ENCODE measurements at regions not wholly inside any gene's neighbourhood (a gene's known extent, or its start where the extent isn't known, plus 50 kb on each side); places are given as distances from the start of the nearest gene placed in this dataset.

DNA sequence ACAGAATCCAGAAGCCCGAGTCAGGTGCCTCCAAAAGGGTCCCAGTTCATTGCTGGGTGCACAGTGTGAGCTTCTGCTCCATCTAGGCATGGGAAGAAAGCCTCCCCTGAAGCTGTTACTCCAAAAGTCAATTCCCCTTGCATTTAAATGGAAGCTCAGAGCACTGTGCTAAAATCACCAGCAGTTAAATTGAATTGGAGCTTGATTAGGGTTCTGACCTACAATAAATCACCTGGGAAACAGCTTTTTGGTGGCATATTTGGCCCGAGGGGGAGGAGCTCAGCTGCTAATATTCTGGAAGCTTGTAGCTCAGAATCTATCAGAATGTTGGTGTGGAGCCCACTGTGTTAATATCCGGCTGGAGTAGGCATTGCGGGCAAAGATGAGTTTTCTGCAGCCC, 87.1 kb upstream of the RGMA start:
- no peaks in the 10 kb centered on the region for H3K79me2 ChIP-seq (ENCODE audit: insufficient read depth)
- CTCF ChIA-PET: no interaction called here
- POLR2A ChIA-PET: no interaction called here
- H4K20me1 ChIP-seq (ENCODE audit: insufficient read depth): no peaks in the 10 kb centered on the region
- H3K36me3 ChIP-seq (replicated peaks in 1 of 2; ENCODE audit: control insufficient read depth in 1 of 2, insufficient read depth in 2 of 2, low read length in 1 of 2): no peaks in the 10 kb centered on the region
- H3K9me2 ChIP-seq: no peaks in the 10 kb centered on the region
- WGBS (ENCODE audit: low lambda C conversion rate): 31% methylated on average over 4 of the region's 4 CpGs
- H3F3A ChIP-seq (replicated peaks; ENCODE audit: insufficient read depth): no peaks in the 10 kb centered on the region
- no peak for DNase-seq
- H3K4me1 ChIP-seq (ENCODE audit: control insufficient read depth in 1 of 2, insufficient read depth in 2 of 2, low read depth in 1 of 2, low read length in 1 of 2): peaks cover 0 to 13% of the 10 kb centered on the region in 2 experiments; a peak in 1 of 4 replicates
- no peak overlapping the region for H2AFZ ChIP-seq (ENCODE audit: low read depth)
- no peaks in the 10 kb centered on the region for H3K9me3 ChIP-seq
- no peak overlapping the region for H3K4me3 ChIP-seq (ENCODE audit: low read depth in 2 of 2, low read length in 1 of 2)
- H3K27me3 ChIP-seq (ENCODE audit: insufficient read depth): no peaks in the 10 kb centered on the region
- H3K27ac ChIP-seq (ENCODE audit: low read depth in 2 of 2, low read length in 1 of 2): no peak overlapping the region
- TF ChIP-seq RFX5 (IDR thresholded peaks at IDR 0.05; ENCODE audit: low read length) (no peak), TAF1 (IDR thresholded peaks at IDR 0.05; ENCODE audit: borderline replicate concordance, low read depth, low read length) (no peak), RCOR1 (IDR thresholded peaks at IDR 0.05; ENCODE audit: low read length) (no peak), CHD2 (IDR thresholded peaks at IDR 0.05; ENCODE audit: low read length, partially characterized antibody) (no peak)
- H3K4me2 ChIP-seq: no peak overlapping the region
- no peak overlapping the region for H3K9ac ChIP-seq

DNA sequence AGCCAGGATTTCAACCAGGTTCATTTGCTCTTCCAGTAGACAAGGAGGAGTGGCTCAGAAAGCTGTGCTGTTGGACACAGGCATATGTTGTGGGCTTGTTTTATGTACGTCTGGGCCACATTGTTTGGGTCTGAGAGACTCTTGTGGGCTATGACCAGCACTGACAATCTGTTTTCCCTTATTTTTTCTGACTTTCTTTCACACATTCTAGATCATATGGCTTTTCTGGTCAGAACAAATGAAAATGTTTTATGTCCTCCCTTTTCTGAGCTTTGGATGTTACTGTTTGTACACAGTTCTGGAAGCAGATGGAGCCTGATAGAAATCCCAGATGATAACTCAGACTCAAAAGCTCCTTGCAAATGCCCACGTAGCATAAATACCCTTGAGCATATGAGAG, 85.8 kb upstream of the RGMA start:
- peaks cover 0 to 10% of the 10 kb centered on the region in 2 experiments; a peak in 1 of 4 replicates for H3K4me1 ChIP-seq (ENCODE audit: control insufficient read depth in 1 of 2, insufficient read depth in 2 of 2, low read depth in 1 of 2, low read length in 1 of 2)
- H2AFZ ChIP-seq (ENCODE audit: low read depth): no peak overlapping the region
- no peaks in the 10 kb centered on the region for H3K79me2 ChIP-seq (ENCODE audit: insufficient read depth)
- no peaks in the 10 kb centered on the region for H3K27me3 ChIP-seq (ENCODE audit: insufficient read depth)
- no peaks in the 10 kb centered on the region for H4K20me1 ChIP-seq (ENCODE audit: insufficient read depth)
- H3K27ac ChIP-seq (ENCODE audit: low read depth in 2 of 2, low read length in 1 of 2): no peak overlapping the region
- H3K4me2 ChIP-seq: no peak overlapping the region
- no peaks in the 10 kb centered on the region for H3K9me3 ChIP-seq
- no peaks in the 10 kb centered on the region for H3K9me2 ChIP-seq
- no peak overlapping the region for H3K4me3 ChIP-seq (ENCODE audit: low read depth in 2 of 2, low read length in 1 of 2)
- ChIA-PET POLR2A (no interaction called here), CTCF (interaction anchor here (0.6 kb wide), 1 partner anchor 8 kb away, joined by 3 read pairs; no protein-coding TSS in a partner anchor)
- H3F3A ChIP-seq (replicated peaks; ENCODE audit: insufficient read depth): no peaks in the 10 kb centered on the region
- TF ChIP-seq FOXM1 (IDR thresholded peaks at IDR 0.05; ENCODE audit: low read depth): no peak
- no peak for TF ChIP-seq RAD21 (IDR thresholded peaks at IDR 0.05; ENCODE audit: low read length)
- TF ChIP-seq EP300 (IDR thresholded peaks at IDR 0.05; ENCODE audit: borderline replicate concordance in 1 of 2, low read depth in 1 of 2, low read length in 1 of 2): no peak
- no peak for TF ChIP-seq NRF1 (IDR thresholded peaks at IDR 0.05; ENCODE audit: low read depth, low read length)
- no peak for TF ChIP-seq EZH2phosphoT487 (IDR thresholded peaks at IDR 0.05; ENCODE audit: borderline replicate concordance, low read depth)
- no peak for TF ChIP-seq SIN3A (IDR thresholded peaks at IDR 0.05; ENCODE audit: borderline replicate concordance, low read depth, low read length)
- TF ChIP-seq, protein P1, sequence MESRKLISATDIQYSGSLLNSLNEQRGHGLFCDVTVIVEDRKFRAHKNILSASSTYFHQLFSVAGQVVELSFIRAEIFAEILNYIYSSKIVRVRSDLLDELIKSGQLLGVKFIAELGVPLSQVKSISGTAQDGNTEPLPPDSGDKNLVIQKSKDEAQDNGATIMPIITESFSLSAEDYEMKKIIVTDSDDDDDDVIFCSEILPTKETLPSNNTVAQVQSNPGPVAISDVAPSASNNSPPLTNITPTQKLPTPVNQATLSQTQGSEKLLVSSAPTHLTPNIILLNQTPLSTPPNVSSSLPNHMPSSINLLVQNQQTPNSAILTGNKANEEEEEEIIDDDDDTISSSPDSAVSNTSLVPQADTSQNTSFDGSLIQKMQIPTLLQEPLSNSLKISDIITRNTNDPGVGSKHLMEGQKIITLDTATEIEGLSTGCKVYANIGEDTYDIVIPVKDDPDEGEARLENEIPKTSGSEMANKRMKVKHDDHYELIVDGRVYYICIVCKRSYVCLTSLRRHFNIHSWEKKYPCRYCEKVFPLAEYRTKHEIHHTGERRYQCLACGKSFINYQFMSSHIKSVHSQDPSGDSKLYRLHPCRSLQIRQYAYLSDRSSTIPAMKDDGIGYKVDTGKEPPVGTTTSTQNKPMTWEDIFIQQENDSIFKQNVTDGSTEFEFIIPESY (IDR thresholded peaks at IDR 0.05; ENCODE audit: borderline replicate concordance, low read depth): no peak
- TF ChIP-seq RCOR1 (IDR thresholded peaks at IDR 0.05; ENCODE audit: low read length): no peak
- no peak for TF ChIP-seq SMC3 (IDR thresholded peaks at IDR 0.05; ENCODE audit: low read depth, low read length)
- no peak for TF ChIP-seq POLR2AphosphoS5 (IDR thresholded peaks at IDR 0.05; ENCODE audit: low read depth, low read length)
- no peak for TF ChIP-seq ELF1 (IDR thresholded peaks at IDR 0.05)
- DNase-seq: no peak
- WGBS (ENCODE audit: low lambda C conversion rate): 5% methylated on average over 2 of the region's 2 CpGs
- H3K9ac ChIP-seq: no peak overlapping the region
- no peaks in the 10 kb centered on the region for H3K36me3 ChIP-seq (replicated peaks in 1 of 2; ENCODE audit: control insufficient read depth in 1 of 2, insufficient read depth in 2 of 2, low read length in 1 of 2)

Measured in SK-N-SH (cell line).